Ascending aorta (tissue), 2 donors: ENCODE measurements at regions not wholly inside any gene's neighbourhood (a gene's known extent, or its start where the extent isn't known, plus 50 kb on each side); places are given as distances from the start of the nearest gene placed in this dataset.

Experiments used
- DNase-seq, 2 donors: peaks; one replicate each; pipeline ENCODE4 v3.0.0-alpha.2; 2019; ENCODE audit warnings: low spot score in 2 of 2
- H3K27ac ChIP-seq, 2 donors: fragments of 200-600 bp; sonication (generic); one replicate each; pipeline ENCODE4 v1.5.1; 2016 to 2017; ENCODE audit warnings: mild to moderate bottlenecking in 1 of 2
- H3K27me3 ChIP-seq: fragments of 200-600 bp; sonication (generic); one replicate; pipeline ENCODE4 v1.5.1; 2017
- H3K36me3 ChIP-seq, 2 donors: fragments of 200-600 bp; sonication (generic); one replicate each; pipeline ENCODE4 v1.5.1; 2016
- H3K4me1 ChIP-seq, 2 donors: fragments of 200-600 bp; sonication (generic); one replicate each; pipeline ENCODE4 v1.5.1; 2016 to 2017; ENCODE audit warnings: mild to moderate bottlenecking in 1 of 2
- H3K4me3 ChIP-seq, 2 donors: fragments of 200-600 bp; sonication (generic); one replicate each; pipeline ENCODE4 v1.5.1; 2016 to 2017; ENCODE audit warnings: mild to moderate bottlenecking in 1 of 2
- H3K9me3 ChIP-seq, 2 donors: fragments of 200-600 bp; sonication (generic); one replicate each; pipeline ENCODE4 v1.5.1; 2016
- CTCF ChIP-seq, 3 experiments: fragments of 200-600 bp in 2 of 3; fragments of 450-650 bp in 1 of 3; sonication (generic) in 2 of 3; IDR thresholded peaks; one replicate each; pipeline ENCODE4 v1.5.1; 2016 to 2019; ENCODE audit warnings: antibody characterized with exemption in 3 of 3, mild to moderate bottlenecking in 1 of 3, moderate library complexity in 1 of 3
- intact Hi-C: fragments of 100-400 bp; cut with DNase I; formaldehyde crosslinking; loops from one replicate; pipeline ENCODE4 v1.15.1; 2023

- no peaks in the 10 kb centered on the region for H3K4me1 ChIP-seq
- no peak overlapping the region for H3K4me3 ChIP-seq
- no peak overlapping the region for H3K27ac ChIP-seq
- intact Hi-C loops = no loop called here
- H3K9me3 ChIP-seq = no peaks in the 10 kb centered on the region
- DNase-seq = no peak
- H3K27me3 ChIP-seq = no peaks in the 10 kb centered on the region
- TF ChIP-seq CTCF (IDR thresholded peaks at IDR 0.05) = no peak
- no peaks in the 10 kb centered on the region for H3K36me3 ChIP-seq
These were observed 185.1 kb upstream of the ADO start for GRCh38 chr10:62619413-62619738.

GRCh38 chr10:62620491-62620890, 184.0 kb upstream of the ADO start:
- no peak overlapping the region for H3K27ac ChIP-seq
- intact Hi-C loops = no loop called here
- no peak for TF ChIP-seq CTCF (IDR thresholded peaks at IDR 0.05)
- no peaks in the 10 kb centered on the region for H3K9me3 ChIP-seq
- no peaks in the 10 kb centered on the region for H3K4me1 ChIP-seq
- no peak overlapping the region for H3K4me3 ChIP-seq
- H3K36me3 ChIP-seq = no peaks in the 10 kb centered on the region
- H3K27me3 ChIP-seq = no peaks in the 10 kb centered on the region
- DNase-seq = no peak

- TF ChIP-seq CTCF (IDR thresholded peaks at IDR 0.05) = no peak
- H3K27me3 ChIP-seq = no peaks in the 10 kb centered on the region
- no peaks in the 10 kb centered on the region for H3K4me1 ChIP-seq
- no peaks in the 10 kb centered on the region for H3K9me3 ChIP-seq
- intact Hi-C loops = no loop called here
- H3K36me3 ChIP-seq = no peaks in the 10 kb centered on the region
- no peak overlapping the region for H3K4me3 ChIP-seq
- DNase-seq = no peak
- no peak overlapping the region for H3K27ac ChIP-seq
These were observed 181.3 kb upstream of the ADO start for GRCh38 chr10:62623223-62623622.

GRCh38 chr10:62625484-62625883, 179.0 kb upstream of the ADO start:
- intact Hi-C loops = no loop called here

GRCh38 chr10:62626079-62626478, 178.4 kb upstream of the ADO start:
- H3K27me3 ChIP-seq = no peaks in the 10 kb centered on the region
- intact Hi-C loops = no loop called here
- H3K9me3 ChIP-seq = no peaks in the 10 kb centered on the region
- H3K36me3 ChIP-seq = no peaks in the 10 kb centered on the region
- H3K4me3 ChIP-seq = no peak overlapping the region
- no peak for DNase-seq
- no peaks in the 10 kb centered on the region for H3K4me1 ChIP-seq
- TF ChIP-seq CTCF (IDR thresholded peaks at IDR 0.05) = no peak
- H3K27ac ChIP-seq = no peak overlapping the region

More at GRCh38 chr10:62625484-62625883, 179.0 kb upstream of the ADO start:
- H3K9me3 ChIP-seq = no peaks in the 10 kb centered on the region
- H3K4me1 ChIP-seq = no peaks in the 10 kb centered on the region
- no peak overlapping the region for H3K4me3 ChIP-seq
- H3K27me3 ChIP-seq = no peaks in the 10 kb centered on the region
- no peak overlapping the region for H3K27ac ChIP-seq
- DNase-seq = no peak
- H3K36me3 ChIP-seq = no peaks in the 10 kb centered on the region
- no peak for TF ChIP-seq CTCF (IDR thresholded peaks at IDR 0.05)

GRCh38 chr10:62626817-62627216, 177.7 kb upstream of the ADO start:
- no peak for TF ChIP-seq CTCF (IDR thresholded peaks at IDR 0.05)
- no peaks in the 10 kb centered on the region for H3K4me1 ChIP-seq
- H3K9me3 ChIP-seq = no peaks in the 10 kb centered on the region
- H3K36me3 ChIP-seq = no peaks in the 10 kb centered on the region
- no peaks in the 10 kb centered on the region for H3K27me3 ChIP-seq
- H3K4me3 ChIP-seq = no peak overlapping the region
- H3K27ac ChIP-seq = no peak overlapping the region
- intact Hi-C loops = no loop called here
- DNase-seq = no peak
